ENCODE measurements at regions not wholly inside any gene's neighbourhood (a gene's known extent, or its start where the extent isn't known, plus 50 kb on each side); places are given as distances from the start of the nearest gene placed in this dataset.

GRCh38 chr4:185936650-185937376, 124.8 kb upstream of the SORBS2 start:
- TF ChIP-seq POLR2AphosphoS5 (IDR thresholded peaks at IDR 0.05; ENCODE audit: borderline replicate concordance, low read depth, low read length) (no peak), EZH2 (IDR thresholded peaks at IDR 0.05) (no peak), FOXP2 (optimal IDR thresholded peaks at IDR 0.05; ENCODE audit: control extremely low read depth, extremely low read length, insufficient read depth) (no peak)
